ENCODE measurements at regions not wholly inside any gene's neighbourhood (a gene's known extent, or its start where the extent isn't known, plus 50 kb on each side); places are given as distances from the start of the nearest gene placed in this dataset.

DNA sequence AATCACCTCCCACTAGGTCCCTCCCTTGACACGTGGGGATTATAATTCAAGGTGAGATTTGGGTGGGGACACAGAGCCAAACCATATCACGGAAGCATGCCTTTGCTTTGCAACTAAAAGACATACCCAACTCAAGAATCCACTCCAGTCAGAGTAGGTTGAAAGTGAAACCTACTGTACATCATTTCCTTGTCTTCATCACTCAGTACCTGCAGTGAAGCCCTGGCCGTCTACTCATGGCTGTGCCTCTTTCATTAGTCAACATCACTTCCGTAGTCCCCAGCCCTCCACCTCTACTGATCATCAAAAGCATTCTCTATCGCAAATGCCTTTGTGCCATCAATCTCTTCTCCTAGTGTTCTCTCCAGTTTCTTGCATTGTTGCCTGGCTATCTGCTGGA, 343.1 kb upstream of the ARGLU1 start:
- ChIA-PET CTCF (no interaction called here), POLR2A (ENCODE audit: low non-redundant PET) (no interaction called here)
- no peak overlapping the region for H3K27ac ChIP-seq (ENCODE audit: low read depth, low read length, poor library complexity, severe bottlenecking)
- H3K36me3 ChIP-seq (ENCODE audit: insufficient read depth, low read length, poor library complexity, severe bottlenecking): no peaks in the 10 kb centered on the region
- intact Hi-C loops (cut with micrococcal nuclease; ENCODE audit: unreplicated experiment): loop anchor here (10.0 kb wide), 2 partner anchors 214 to 826 kb away; no protein-coding TSS in a partner anchor
- H3K27me3 ChIP-seq (replicated peaks; ENCODE audit: insufficient read depth, low read depth, low read length, poor library complexity): peaks cover 51% of the 10 kb centered on the region
- no peak for DNase-seq (ENCODE audit: low spot score)
- H3K9me3 ChIP-seq (ENCODE audit: low read depth, low read length, poor library complexity, severe bottlenecking): no peaks in the 10 kb centered on the region
- no peaks in the 10 kb centered on the region for H3K4me1 ChIP-seq (ENCODE audit: insufficient read depth, low read length, poor library complexity, severe bottlenecking)
- BruUV-seq (replicated peaks): no TSS peak
- TF ChIP-seq CTCF (conservative IDR thresholded peaks at IDR 0.05; ENCODE audit: low read depth, low read length): no peak
- no peak for TF ChIP-seq EZH2 (IDR thresholded peaks at IDR 0.05; ENCODE audit: borderline replicate concordance, low read depth, low read length, poor library complexity, severe bottlenecking)
- no peak overlapping the region for H3K4me3 ChIP-seq (ENCODE audit: low read depth, low read length, poor library complexity, severe bottlenecking)

DNA sequence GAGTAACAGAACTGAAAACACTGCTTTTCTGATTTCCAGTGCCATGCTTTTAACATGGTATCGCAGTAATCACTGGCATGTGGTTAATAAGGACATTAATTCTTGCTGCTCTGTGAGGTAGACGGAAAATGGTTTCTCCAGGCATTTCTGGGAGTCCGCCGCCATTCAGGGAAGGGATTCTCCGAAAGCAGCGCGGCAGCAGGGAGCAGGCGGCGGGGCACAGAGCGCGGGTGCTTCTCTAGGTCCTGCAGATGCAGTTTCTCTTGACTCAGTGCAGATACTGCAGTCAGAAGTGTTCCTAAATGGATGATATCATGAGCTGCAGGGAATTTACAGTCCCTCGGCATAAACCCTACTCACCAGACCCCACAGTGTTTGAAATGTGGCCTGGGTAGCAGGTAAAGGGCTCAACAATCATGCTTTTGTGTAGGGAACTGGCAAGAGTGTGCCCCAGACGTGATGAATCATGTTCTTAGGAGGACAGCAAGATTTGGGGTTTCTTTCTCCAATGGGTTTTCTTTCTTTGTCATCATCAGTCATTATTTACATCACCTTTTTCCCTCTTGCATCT, 338.6 kb upstream of the ARGLU1 start:
- no peak for TF ChIP-seq EZH2 (IDR thresholded peaks at IDR 0.05; ENCODE audit: borderline replicate concordance, low read depth, low read length, poor library complexity, severe bottlenecking)
- TF ChIP-seq CTCF (conservative IDR thresholded peaks at IDR 0.05; ENCODE audit: low read depth, low read length): no peak

GRCh38 chr13:106905380-106906162, 337.6 kb upstream of the ARGLU1 start:
- Histone ChIP-seq H3K4me3 (ENCODE audit: low read depth, low read length, poor library complexity, severe bottlenecking) (no peak overlapping the region), H3K9me3 (ENCODE audit: low read depth, low read length, poor library complexity, severe bottlenecking) (no peaks in the 10 kb centered on the region), H3K36me3 (ENCODE audit: insufficient read depth, low read length, poor library complexity, severe bottlenecking) (no peaks in the 10 kb centered on the region), H3K27ac (ENCODE audit: low read depth, low read length, poor library complexity, severe bottlenecking) (no peak overlapping the region), H3K27me3 (replicated peaks; ENCODE audit: insufficient read depth, low read depth, low read length, poor library complexity) (peaks cover 38% of the 10 kb centered on the region), H3K4me1 (ENCODE audit: insufficient read depth, low read length, poor library complexity, severe bottlenecking) (no peaks in the 10 kb centered on the region)
- intact Hi-C loops (cut with micrococcal nuclease; ENCODE audit: unreplicated experiment): no loop called here
- CTCF ChIA-PET: no interaction called here
- DNase-seq (ENCODE audit: low spot score): no peak
- BruUV-seq (replicated peaks): no TSS peak
- POLR2A ChIA-PET (ENCODE audit: low non-redundant PET): no interaction called here
- TF ChIP-seq EZH2 (IDR thresholded peaks at IDR 0.05; ENCODE audit: borderline replicate concordance, low read depth, low read length, poor library complexity, severe bottlenecking) (no peak), CTCF (conservative IDR thresholded peaks at IDR 0.05; ENCODE audit: low read depth, low read length) (no peak)

More for the DNA sequence above, 338.6 kb upstream of the ARGLU1 start:
- no peak overlapping the region for H3K4me3 ChIP-seq (ENCODE audit: low read depth, low read length, poor library complexity, severe bottlenecking)
- ChIA-PET CTCF (no interaction called here), POLR2A (ENCODE audit: low non-redundant PET) (no interaction called here)
- H3K27ac ChIP-seq (ENCODE audit: low read depth, low read length, poor library complexity, severe bottlenecking): no peak overlapping the region
- intact Hi-C loops (cut with micrococcal nuclease; ENCODE audit: unreplicated experiment): no loop called here
- no peaks in the 10 kb centered on the region for H3K36me3 ChIP-seq (ENCODE audit: insufficient read depth, low read length, poor library complexity, severe bottlenecking)
- H3K4me1 ChIP-seq (ENCODE audit: insufficient read depth, low read length, poor library complexity, severe bottlenecking): no peaks in the 10 kb centered on the region
- H3K27me3 ChIP-seq (replicated peaks; ENCODE audit: insufficient read depth, low read depth, low read length, poor library complexity): peaks cover 39% of the 10 kb centered on the region
- H3K9me3 ChIP-seq (ENCODE audit: low read depth, low read length, poor library complexity, severe bottlenecking): no peaks in the 10 kb centered on the region
- no peak for DNase-seq (ENCODE audit: low spot score)
- no TSS peak for BruUV-seq (replicated peaks)

All from A673 (cell line).